Fibroblast of villous mesenchyme (primary cell): ENCODE measurements at regions not wholly inside any gene's neighbourhood (a gene's known extent, or its start where the extent isn't known, plus 50 kb on each side); places are given as distances from the start of the nearest gene placed in this dataset.

Experiments
- DNase-seq: peaks from one replicate; pipeline ENCODE4 v3.0.0-alpha.2; 2010; ENCODE audit warnings: low read depth
- H3K4me3 ChIP-seq: 2 replicates; pipeline ENCODE4 v1.5.1; 2011; ENCODE audit warnings: low read depth, mild to moderate bottlenecking, low read length
- TF ChIP-seq, protein P1 (sequence below): IDR thresholded peaks from 2 replicates; pipeline ENCODE4 v1.5.1; 2012; ENCODE audit warnings: low read depth, mild to moderate bottlenecking, low read length; ENCODE audit not compliant: insufficient read depth

GRCh38 chr3:35426366-35426958, 212.9 kb upstream of the ARPP21 start:
- H3K4me3 ChIP-seq = no peak overlapping the region
- no peak for DNase-seq
- TF ChIP-seq, protein P1, sequence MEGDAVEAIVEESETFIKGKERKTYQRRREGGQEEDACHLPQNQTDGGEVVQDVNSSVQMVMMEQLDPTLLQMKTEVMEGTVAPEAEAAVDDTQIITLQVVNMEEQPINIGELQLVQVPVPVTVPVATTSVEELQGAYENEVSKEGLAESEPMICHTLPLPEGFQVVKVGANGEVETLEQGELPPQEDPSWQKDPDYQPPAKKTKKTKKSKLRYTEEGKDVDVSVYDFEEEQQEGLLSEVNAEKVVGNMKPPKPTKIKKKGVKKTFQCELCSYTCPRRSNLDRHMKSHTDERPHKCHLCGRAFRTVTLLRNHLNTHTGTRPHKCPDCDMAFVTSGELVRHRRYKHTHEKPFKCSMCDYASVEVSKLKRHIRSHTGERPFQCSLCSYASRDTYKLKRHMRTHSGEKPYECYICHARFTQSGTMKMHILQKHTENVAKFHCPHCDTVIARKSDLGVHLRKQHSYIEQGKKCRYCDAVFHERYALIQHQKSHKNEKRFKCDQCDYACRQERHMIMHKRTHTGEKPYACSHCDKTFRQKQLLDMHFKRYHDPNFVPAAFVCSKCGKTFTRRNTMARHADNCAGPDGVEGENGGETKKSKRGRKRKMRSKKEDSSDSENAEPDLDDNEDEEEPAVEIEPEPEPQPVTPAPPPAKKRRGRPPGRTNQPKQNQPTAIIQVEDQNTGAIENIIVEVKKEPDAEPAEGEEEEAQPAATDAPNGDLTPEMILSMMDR = no peak

DNA sequence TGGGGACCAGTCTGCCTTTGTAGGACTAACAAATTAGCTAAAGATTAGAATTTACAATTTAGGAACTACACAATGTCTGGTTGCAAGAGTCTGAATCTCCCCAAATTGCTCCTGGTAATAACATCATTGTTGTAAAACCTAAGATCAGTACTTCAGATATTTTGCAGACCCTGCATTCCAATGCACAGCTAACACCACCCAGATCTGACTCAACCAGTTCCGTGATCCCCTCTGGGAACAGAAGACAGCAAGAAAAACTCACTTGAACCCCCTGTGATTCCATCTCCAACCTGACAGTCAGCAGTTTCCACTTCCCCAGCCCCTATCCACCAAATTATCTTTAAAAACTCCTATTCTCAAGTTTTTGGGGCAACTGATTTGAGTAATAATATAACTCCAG, 201.9 kb upstream of the ARPP21 start:
- no peak overlapping the region for H3K4me3 ChIP-seq
- DNase-seq = no peak
- TF ChIP-seq, protein P1 = no peak

DNA sequence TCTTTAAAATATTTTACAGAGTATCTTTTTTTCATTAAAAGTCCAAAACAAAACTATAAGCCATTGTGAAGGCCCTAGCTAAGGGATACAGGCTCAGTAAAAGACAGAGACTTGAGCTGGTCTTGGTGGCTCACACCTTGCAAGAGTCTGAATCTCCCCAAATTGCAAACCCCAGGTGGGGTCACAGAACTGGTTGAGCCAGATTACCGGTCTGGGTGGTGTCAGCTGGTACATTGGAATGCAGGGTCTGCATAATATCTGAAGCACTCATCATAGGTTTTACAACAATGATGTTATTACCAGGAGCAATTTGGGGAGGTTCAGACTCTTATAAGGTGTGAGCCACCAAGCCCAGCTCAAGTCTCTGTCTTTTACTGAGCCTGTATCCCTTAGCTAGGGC, 201.2 kb upstream of the ARPP21 start:
- DNase-seq = no peak
- no peak overlapping the region for H3K4me3 ChIP-seq
- TF ChIP-seq, protein P1 = no peak

DNA sequence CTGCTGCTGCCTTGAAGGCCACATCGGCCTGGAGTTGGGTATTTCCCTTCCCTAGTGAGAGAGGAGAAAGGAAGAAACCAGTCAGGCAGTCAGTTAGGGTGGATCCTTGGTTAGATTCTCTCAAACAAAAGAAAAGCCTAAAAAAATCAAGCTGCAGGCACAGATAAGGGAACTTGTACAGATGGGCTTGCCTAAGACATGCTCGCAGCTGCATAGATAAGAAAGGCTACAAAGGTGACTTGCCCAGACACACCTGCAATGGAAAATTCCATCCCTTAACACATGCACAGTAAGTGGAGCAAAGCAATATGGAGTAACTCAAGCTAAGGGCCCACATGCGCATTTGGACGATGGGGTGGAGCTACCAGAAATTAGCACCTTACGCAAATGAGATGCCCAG, 199.7 kb upstream of the ARPP21 start:
- no peak for DNase-seq
- no peak overlapping the region for H3K4me3 ChIP-seq
- TF ChIP-seq, protein P1 = no peak

GRCh38 chr3:35440826-35441225, 198.5 kb upstream of the ARPP21 start:
- no peak for DNase-seq
- TF ChIP-seq, protein P1 = no peak
- H3K4me3 ChIP-seq = no peak overlapping the region

DNA sequence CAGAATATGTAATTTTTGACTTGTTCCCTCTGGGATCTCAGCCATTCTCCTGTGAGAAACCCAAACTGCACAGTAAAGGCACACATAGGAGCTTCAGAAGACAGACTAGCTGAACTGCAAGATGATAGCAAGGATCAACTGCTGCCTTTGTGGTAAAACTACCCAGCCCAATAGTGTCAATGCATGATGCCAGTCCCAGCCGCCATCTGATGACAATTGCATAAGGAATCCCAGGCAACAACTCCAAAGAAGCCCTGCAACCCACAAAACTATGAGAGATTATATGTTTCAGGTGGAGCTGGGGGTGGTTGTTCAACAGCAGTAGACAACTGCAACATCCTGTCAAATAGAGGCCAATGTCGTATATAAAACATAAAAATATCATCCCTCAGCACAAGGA, 192.4 kb upstream of the ARPP21 start:
- H3K4me3 ChIP-seq = no peak overlapping the region
- no peak for DNase-seq
- TF ChIP-seq, protein P1 = no peak

DNA sequence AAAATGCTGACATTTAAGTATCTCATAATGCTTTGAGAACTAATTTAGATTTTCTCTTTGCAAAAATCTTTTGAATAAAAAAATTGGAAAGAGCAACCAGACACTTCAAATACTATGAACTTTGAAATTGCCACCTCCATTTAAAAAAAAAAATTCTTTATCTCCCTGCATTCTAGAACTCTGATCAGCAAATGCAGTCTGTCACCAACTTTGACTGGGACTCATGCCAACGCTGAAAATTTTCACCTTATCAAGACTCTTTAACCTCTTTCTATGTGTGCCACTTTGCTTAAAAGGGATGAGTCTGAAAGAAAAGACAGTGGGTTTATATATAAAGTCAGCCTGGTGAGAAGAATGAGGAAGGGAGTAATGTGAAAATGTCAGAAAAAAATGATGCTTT, 191.2 kb upstream of the ARPP21 start:
- TF ChIP-seq, protein P1 = no peak
- H3K4me3 ChIP-seq = no peak overlapping the region
- DNase-seq = no peak
